WTC11 (cell line): ENCODE measurements at regions not wholly inside any gene's neighbourhood (a gene's known extent, or its start where the extent isn't known, plus 50 kb on each side); places are given as distances from the start of the nearest gene placed in this dataset.

Experiments
- ATAC-seq: fragments of 200-7000 bp; cut with Tn5 transposase; 2 replicates; pipeline ENCODE4 v1.10.0; 2021; ENCODE audit warnings: mild to moderate bottlenecking, moderate library complexity
- CTCF ChIA-PET: fragments of 300-600 bp; sonication (Branson Sonifier 250); formaldehyde crosslinking; loops from one replicate; lab custom pipeline; 2021; ENCODE audit warnings: antibody characterized with exemption; lab: Charles Lee
- POLR2A ChIA-PET: fragments of 350-600 bp; sonication (Branson Sonifier 250); formaldehyde crosslinking; loops from one replicate; lab custom pipeline; 2021; ENCODE audit warnings: antibody characterized with exemption; lab: Charles Lee
- DNase-seq: peaks from one replicate; pipeline ENCODE4 v3.0.0; 2021; ENCODE audit warnings: low spot score
- H3K27ac Mint-ChIP-seq: 2 replicates; pipeline ENCODE4 v1.8.0; 2021; ENCODE audit warnings: mixed read lengths
- H3K27me3 Mint-ChIP-seq: 2 replicates; pipeline ENCODE4 v1.8.0; 2021; ENCODE audit warnings: low read depth, mild to moderate bottlenecking, moderate library complexity, mixed read lengths
- H3K36me3 Mint-ChIP-seq: 2 replicates; pipeline ENCODE4 v1.8.0; 2021; ENCODE audit warnings: mixed read lengths
- H3K4me1 Mint-ChIP-seq: 2 replicates; pipeline ENCODE4 v1.8.0; 2022; ENCODE audit warnings: mixed read lengths
- H3K4me3 Mint-ChIP-seq: 2 replicates; pipeline ENCODE4 v1.8.0; 2021; ENCODE audit warnings: mild to moderate bottlenecking, moderate library complexity, mixed read lengths
- H3K9me3 Mint-ChIP-seq: 2 replicates; pipeline ENCODE4 v1.8.0; 2021; ENCODE audit warnings: mixed read lengths
- CREB1 ChIP-seq: sonication (generic); formaldehyde crosslinking; IDR thresholded peaks from 2 replicates; pipeline ENCODE4 v1.8.0; 2023; ENCODE audit warnings: mild to moderate bottlenecking, missing genetic modification reagents
- E2F4 ChIP-seq: sonication (generic); formaldehyde crosslinking; IDR thresholded peaks from 2 replicates; pipeline ENCODE4 v1.8.1; 2022; ENCODE audit warnings: low read depth, mild to moderate bottlenecking, moderate library complexity, missing genetic modification reagents, borderline replicate concordance
- ELF4 ChIP-seq: sonication (generic); formaldehyde crosslinking; IDR thresholded peaks from 2 replicates; pipeline ENCODE4 v1.8.1; 2022; ENCODE audit warnings: low read depth, mild to moderate bottlenecking, moderate library complexity, missing genetic modification reagents
- EMX1 ChIP-seq: fragments of 250-450 bp; sonication (Bioruptor Pico); IDR thresholded peaks from 2 replicates; pipeline ENCODE4 v1.8.0; 2021; ENCODE audit warnings: mild to moderate bottlenecking
- ERG ChIP-seq: fragments of 250-450 bp; sonication (Bioruptor Pico); IDR thresholded peaks from 2 replicates; pipeline ENCODE4 v1.8.0; 2021; ENCODE audit warnings: mild to moderate bottlenecking
- ESRRA ChIP-seq: sonication (generic); formaldehyde crosslinking; IDR thresholded peaks from 2 replicates; pipeline ENCODE4 v1.8.1; 2022; ENCODE audit warnings: mild to moderate bottlenecking, missing genetic modification reagents, borderline replicate concordance
- FOXP1 ChIP-seq: sonication (generic); formaldehyde crosslinking; IDR thresholded peaks from 2 replicates; pipeline ENCODE4 v1.8.0; 2022; ENCODE audit warnings: missing genetic modification reagents, mild to moderate bottlenecking, moderate library complexity, borderline replicate concordance
- MAX ChIP-seq: sonication (generic); formaldehyde crosslinking; IDR thresholded peaks from 2 replicates; pipeline ENCODE4 v1.8.0; 2022; ENCODE audit warnings: mild to moderate bottlenecking, missing genetic modification reagents
- NFATC4 ChIP-seq: fragments of 250-450 bp; sonication (Bioruptor Pico); IDR thresholded peaks from 2 replicates; pipeline ENCODE4 v1.9.0; 2021; ENCODE audit warnings: mild to moderate bottlenecking
- NR1H2 ChIP-seq: sonication (generic); formaldehyde crosslinking; IDR thresholded peaks from 2 replicates; pipeline ENCODE4 v1.9.0; 2021; ENCODE audit warnings: mild to moderate bottlenecking, moderate library complexity, missing genetic modification reagents
- RORB ChIP-seq: fragments of 250-450 bp; sonication (Bioruptor Pico); IDR thresholded peaks from 2 replicates; pipeline ENCODE4 v1.9.0; 2021; ENCODE audit warnings: mild to moderate bottlenecking
- SMAD3 ChIP-seq: sonication (generic); formaldehyde crosslinking; IDR thresholded peaks from 2 replicates; pipeline ENCODE4 v1.8.0; 2022; ENCODE audit warnings: missing genetic modification reagents, mild to moderate bottlenecking, borderline replicate concordance
- SP1 ChIP-seq: sonication (generic); formaldehyde crosslinking; conservative IDR thresholded peaks from 2 replicates; pipeline ENCODE4 v1.8.1; 2022; ENCODE audit warnings: missing genetic modification reagents
- USF1 ChIP-seq: sonication (generic); formaldehyde crosslinking; IDR thresholded peaks from 2 replicates; pipeline ENCODE4 v1.8.0; 2022; ENCODE audit warnings: mild to moderate bottlenecking, missing genetic modification reagents
- ZBTB43 ChIP-seq: sonication (generic); formaldehyde crosslinking; IDR thresholded peaks from 2 replicates; pipeline ENCODE4 v1.8.1; 2023; ENCODE audit warnings: mild to moderate bottlenecking, missing genetic modification reagents
- ZMAT4 ChIP-seq: fragments of 250-450 bp; sonication (Bioruptor Pico); IDR thresholded peaks from 2 replicates; pipeline ENCODE4 v1.9.0; 2021; ENCODE audit warnings: mild to moderate bottlenecking
- ZNF416 ChIP-seq: fragments of 250-450 bp; sonication (Bioruptor Pico); IDR thresholded peaks from 2 replicates; pipeline ENCODE4 v1.9.0; 2021; ENCODE audit warnings: mild to moderate bottlenecking, inconsistent platforms
- ZNF512 ChIP-seq: sonication (generic); formaldehyde crosslinking; IDR thresholded peaks from 2 replicates; pipeline ENCODE4 v1.8.1; 2022; ENCODE audit warnings: missing genetic modification reagents, borderline replicate concordance
- ZNF532 ChIP-seq: fragments of 250-450 bp; sonication (Bioruptor Pico); IDR thresholded peaks from 2 replicates; pipeline ENCODE4 v1.9.0; 2021; ENCODE audit warnings: mild to moderate bottlenecking, borderline replicate concordance

GRCh38 chr9:29981013-29981412 lies 2403.4 kb upstream of the ACO1 start:
- H3K4me1 Mint-ChIP-seq, result no peaks in the 10 kb centered on the region
- no peaks in the 10 kb centered on the region for H3K9me3 Mint-ChIP-seq
- H3K4me3 Mint-ChIP-seq, result no peak overlapping the region
- CTCF ChIA-PET, result no interaction called here
- ATAC-seq, result no peak
- DNase-seq, result no peak
- no peak overlapping the region for H3K27ac Mint-ChIP-seq
- no peaks in the 10 kb centered on the region for H3K36me3 Mint-ChIP-seq
- POLR2A ChIA-PET, result no interaction called here
- H3K27me3 Mint-ChIP-seq, result no peaks in the 10 kb centered on the region
- no peak for TF ChIP-seq ZNF512 (CRISPR knock-in tag)
- TF ChIP-seq ZNF416 (CRISPR knock-in tag), result no peak
- TF ChIP-seq ESRRA, result no peak
- no peak for TF ChIP-seq CREB1 (CRISPR knock-in tag)
- TF ChIP-seq ERG (CRISPR knock-in tag), result no peak
- TF ChIP-seq SP1 (CRISPR knock-in tag), result no peak
- no peak for TF ChIP-seq FOXP1 (CRISPR knock-in tag)
- no peak for TF ChIP-seq E2F4 (CRISPR knock-in tag)
- TF ChIP-seq ZMAT4 (CRISPR knock-in tag), result no peak
- TF ChIP-seq ZNF532 (CRISPR knock-in tag), result no peak
- no peak for TF ChIP-seq ELF4 (CRISPR knock-in tag)
- no peak for TF ChIP-seq USF1 (CRISPR knock-in tag)
- TF ChIP-seq NFATC4 (CRISPR knock-in tag), result no peak
- TF ChIP-seq MAX (CRISPR knock-in tag), result no peak
- TF ChIP-seq NR1H2 (CRISPR knock-in tag), result no peak
- TF ChIP-seq SMAD3 (CRISPR knock-in tag), result no peak
- no peak for TF ChIP-seq RORB (CRISPR knock-in tag)
- TF ChIP-seq EMX1 (CRISPR knock-in tag), result no peak
- TF ChIP-seq ZBTB43 (CRISPR knock-in tag), result no peak
- TF ChIP-seq, all 79 proteins: peak for 0
